ENCODE measurements at regions not wholly inside any gene's neighbourhood (a gene's known extent, or its start where the extent isn't known, plus 50 kb on each side); places are given as distances from the start of the nearest gene placed in this dataset.

- H3K9ac ChIP-seq (replicated peaks in 1 of 4; ENCODE audit: extremely low read depth in 1 of 4, low read depth in 3 of 4, low read length in 3 of 4): no peak overlapping the region
- no peaks in the 10 kb centered on the region; a peak in 1 of 7 replicates for H3K27me3 ChIP-seq (replicated peaks in 1 of 4; ENCODE audit: control insufficient read depth in 3 of 4, extremely low read depth in 1 of 4, insufficient read depth in 3 of 4, low read length in 3 of 4)
- no peak overlapping the region for H3K4me3 ChIP-seq (ENCODE audit: extremely low read depth in 1 of 4, insufficient read depth in 2 of 4, low read depth in 3 of 4, low read length in 4 of 4)
- no peak overlapping the region for H4K91ac ChIP-seq (replicated peaks; ENCODE audit: insufficient read length, low read length)
- FAIRE-seq (peak; percentile 39), DNase-seq (ENCODE audit: low read depth in 1 of 2, low spot score in 2 of 2) (no peak)
- no peak overlapping the region for H2BK12ac ChIP-seq (ENCODE audit: low read depth, low read length)
- 0 out of 2 replicates have a peak overlapping the region, but pooled peaks have one; percentile 11 for H2AK5ac ChIP-seq (ENCODE audit: low read depth, low read length)
- peak overlapping the region in 1 of 2 experiments; percentile 5; a peak in 1 of 4 replicates for H3K4me2 ChIP-seq (ENCODE audit: insufficient read depth in 1 of 2, low read depth in 2 of 2, low read length in 2 of 2)
- CTCF ChIA-PET (ENCODE audit: partially characterized antibody): interaction anchor here (1.0 to 1.7 kb wide), 6 partner anchors 10 to 402 kb away, joined by 3 to 5 read pairs (median 4); no protein-coding TSS in a partner anchor
- H2BK15ac ChIP-seq (ENCODE audit: low read length): no peak overlapping the region
- H4K5ac ChIP-seq (ENCODE audit: insufficient read length, low read depth, low read length): no peak overlapping the region
- H3K9me3 ChIP-seq (ENCODE audit: insufficient read depth in 2 of 2, low read depth in 1 of 2, low read length in 1 of 2): no peaks in the 10 kb centered on the region
- no peaks in the 10 kb centered on the region for H3K23me2 ChIP-seq (ENCODE audit: low read depth, low read length)
- no peak overlapping the region for H4K8ac ChIP-seq (ENCODE audit: extremely low read depth, insufficient read depth, low read length)
- H2BK5ac ChIP-seq (ENCODE audit: low read depth, low read length): peak overlapping the region; percentile 81; the same call in 1 of the 2 replicates
- no peaks in the 10 kb centered on the region for H4K20me1 ChIP-seq (replicated peaks in 1 of 2; ENCODE audit: control insufficient read depth in 1 of 2, insufficient read depth in 2 of 2, low read length in 2 of 2)
- no peak overlapping the region for H3K18ac ChIP-seq (ENCODE audit: extremely low read depth, low read length)
- H3K23ac ChIP-seq (ENCODE audit: insufficient read length): no peak overlapping the region
- H3K27ac ChIP-seq (ENCODE audit: low read depth, low read length): 0 out of 2 replicates have a peak overlapping the region, but pooled peaks have one; percentile 3
- H3K56ac ChIP-seq (replicated peaks; ENCODE audit: insufficient read length, low read depth, low read length): no peak overlapping the region
- POLR2A ChIA-PET (ENCODE audit: partially characterized antibody): no interaction called here
- no peak overlapping the region for H3K4ac ChIP-seq (replicated peaks; ENCODE audit: insufficient read length, low read depth, low read length)
- H2AFZ ChIP-seq (ENCODE audit: low read length): no peak overlapping the region
- no peak overlapping the region for H2BK20ac ChIP-seq (ENCODE audit: low read length)
- no peaks in the 10 kb centered on the region for H3K79me1 ChIP-seq (ENCODE audit: low read depth, low read length)
- H3K79me2 ChIP-seq (ENCODE audit: control insufficient read depth in 1 of 2, insufficient read depth in 2 of 2, low read length in 2 of 2): no peaks in the 10 kb centered on the region
- no peaks in the 10 kb centered on the region for H3K36me3 ChIP-seq (ENCODE audit: control insufficient read depth in 2 of 4, insufficient read depth in 4 of 4, low read length in 3 of 4)
- 22% methylated on average over 8 of the region's 8 CpGs; no CpG with 5 or more reads in 1 of the 2 experiments for WGBS, 2 experiments (ENCODE audit: extremely low coverage in 1 of 2, insufficient coverage in 1 of 2, insufficient read length in 1 of 2, insufficient replicate concordance in 2 of 2, low coverage in 1 of 2, low lambda C conversion rate in 2 of 2, missing lambda C conversion rate in 1 of 2)
- no peak overlapping the region for H2BK120ac ChIP-seq (replicated peaks; ENCODE audit: low read depth, low read length)
- H3K4me1 ChIP-seq (replicated peaks in 1 of 4; ENCODE audit: control insufficient read depth in 3 of 4, insufficient read depth in 4 of 4, low read length in 3 of 4): peaks cover 0 to 9% (median 3%) of the 10 kb centered on the region in 4 experiments
- no peak overlapping the region for H3K14ac ChIP-seq (ENCODE audit: insufficient read length)
- TF ChIP-seq TAF1 (IDR thresholded peaks at IDR 0.05; ENCODE audit: low read depth, low read length): no peak
- no peak for TF ChIP-seq ASH2L (IDR thresholded peaks at IDR 0.05; ENCODE audit: low read length)
- no peak for TF ChIP-seq JUN (IDR thresholded peaks at IDR 0.05; ENCODE audit: low read depth, low read length)
- TF ChIP-seq FOSL1 (IDR thresholded peaks at IDR 0.05; ENCODE audit: insufficient read depth, low read depth, low read length): no peak
- no peak for TF ChIP-seq POLR2A (IDR thresholded peaks at IDR 0.05; ENCODE audit: control extremely low read depth in 1 of 2, low read depth in 2 of 2, low read length in 2 of 2)
- TF ChIP-seq RBBP5 (IDR thresholded peaks at IDR 0.05; ENCODE audit: borderline replicate concordance, low read depth, low read length): no peak
- no peak; the same call in 1 of the 2 replicates for TF ChIP-seq CEBPB (IDR thresholded peaks at IDR 0.05; ENCODE audit: low read depth, low read length)
- no peak for TF ChIP-seq RFX5 (IDR thresholded peaks at IDR 0.05; ENCODE audit: borderline replicate concordance, low read depth, low read length)
Observed at GRCh38 chr5:142208777-142209312, 100.3 kb downstream of the NDFIP1 start.
